Muscle of leg (tissue), 3 donors: ENCODE measurements at regions not wholly inside any gene's neighbourhood (a gene's known extent, or its start where the extent isn't known, plus 50 kb on each side); places are given as distances from the start of the nearest gene placed in this dataset.
"Not testable (repeated sequence)": the region's sequence is repeated elsewhere in the genome, so short reads cannot be mapped to it uniquely, and the experiment has no call there.

ENCODE experiments used
- DNase-seq: peaks from one replicate; pipeline ENCODE4 v3.0.0; 2013
- H3K27ac ChIP-seq: one replicate; pipeline ENCODE4 v1.5.1; 2013; ENCODE audit warnings: mild to moderate bottlenecking, low read length, control low read depth
- H3K27me3 ChIP-seq: one replicate; pipeline ENCODE4 v1.6.1; 2013; ENCODE audit warnings: low read length; ENCODE audit not compliant: control insufficient read depth, insufficient read depth
- H3K36me3 ChIP-seq: one replicate; pipeline ENCODE4 v1.6.1; 2013; ENCODE audit warnings: low read length; ENCODE audit not compliant: control insufficient read depth, insufficient read depth
- H3K4me1 ChIP-seq: one replicate; pipeline ENCODE4 v1.6.1; 2013; ENCODE audit warnings: low read length; ENCODE audit not compliant: control insufficient read depth, insufficient read depth
- H3K4me3 ChIP-seq: one replicate; pipeline ENCODE4 v1.5.1; 2013; ENCODE audit warnings: low read length, control low read depth
- H3K9me3 ChIP-seq: replicated peaks from 2 replicates; pipeline ENCODE4 v1.6.1; 2013; ENCODE audit warnings: low read depth, low read length; ENCODE audit not compliant: control insufficient read depth
- WGBS: methylation state at CpG from one replicate; pipeline ENCODE4 v1.1.5; 2013; ENCODE audit warnings: missing lambda C conversion rate; ENCODE audit not compliant: insufficient coverage; 5-methylcytosine and 5-hydroxymethylcytosine counted together

GRCh38 chr6:144374525-144374924, 89.4 kb downstream of the UTRN start:
- no CpG with 5 or more reads among the region's 12 CpGs for WGBS
- not testable (repeated sequence) for H3K27me3 ChIP-seq, H3K9me3 ChIP-seq, H3K4me3 ChIP-seq, H3K4me1 ChIP-seq, DNase-seq, H3K36me3 ChIP-seq, H3K27ac ChIP-seq

GRCh38 chr6:144377586-144378210, 92.6 kb downstream of the UTRN start:
- Histone ChIP-seq H3K4me1 (no peaks in the 10 kb centered on the region), H3K4me3 (no peak overlapping the region)
- 37% methylated on average over 2 of the region's 2 CpGs for WGBS

GRCh38 chr6:144378437-144378836, 93.3 kb downstream of the UTRN start:
- Histone ChIP-seq H3K9me3 (peaks cover 2% of the 10 kb centered on the region), H3K36me3 (no peaks in the 10 kb centered on the region), H3K4me1 (no peaks in the 10 kb centered on the region), H3K27ac (no peak overlapping the region), H3K27me3 (no peaks in the 10 kb centered on the region), H3K4me3 (no peak overlapping the region)
- DNase-seq: no peak
- 72% methylated on average over 4 of the region's 4 CpGs for WGBS

More at GRCh38 chr6:144377586-144378210, 92.6 kb downstream of the UTRN start:
- no peaks in the 10 kb centered on the region for H3K36me3 ChIP-seq
- peak; percentile 63 for DNase-seq
- H3K27me3 ChIP-seq: no peaks in the 10 kb centered on the region
- H3K9me3 ChIP-seq: peaks cover 2% of the 10 kb centered on the region
- no peak overlapping the region for H3K27ac ChIP-seq

- no peak for DNase-seq
- Histone ChIP-seq H3K4me3 (no peak overlapping the region), H3K27me3 (no peaks in the 10 kb centered on the region), H3K27ac (no peak overlapping the region), H3K36me3 (no peaks in the 10 kb centered on the region), H3K4me1 (no peaks in the 10 kb centered on the region), H3K9me3 (peaks cover 2% of the 10 kb centered on the region)
- 90% methylated on average over 5 of the region's 7 CpGs for WGBS
Measured at GRCh38 chr6:144379356-144379755, 94.2 kb downstream of the UTRN start.

DNA sequence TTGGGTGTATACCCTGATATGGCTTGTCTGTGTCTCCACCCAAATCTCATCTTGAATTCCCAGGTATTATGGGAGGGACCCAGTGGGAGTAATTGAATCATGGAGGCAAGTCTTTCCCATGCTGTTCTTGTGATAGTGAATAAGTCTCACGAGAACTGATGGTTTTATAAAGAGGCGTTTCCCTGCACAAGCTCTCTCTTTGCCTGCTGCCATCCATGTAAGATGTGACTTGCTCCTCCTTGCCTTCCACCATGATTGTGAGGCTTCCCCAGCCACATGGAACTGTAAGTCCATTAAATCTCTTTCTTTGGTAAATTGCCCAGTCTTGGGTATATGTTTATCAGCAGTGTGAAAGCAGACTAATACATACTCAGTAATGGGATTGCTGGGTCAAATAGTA, 96.4 kb downstream of the UTRN start:
- not testable (repeated sequence) for H3K9me3 ChIP-seq, H3K27me3 ChIP-seq, H3K4me3 ChIP-seq, DNase-seq, H3K27ac ChIP-seq, H3K4me1 ChIP-seq, H3K36me3 ChIP-seq
- 100% methylated on average over 1 of the region's 2 CpGs for WGBS

- Histone ChIP-seq H3K36me3 (no peaks in the 10 kb centered on the region), H3K27me3 (no peaks in the 10 kb centered on the region), H3K4me3 (no peak overlapping the region), H3K27ac (no peak overlapping the region), H3K4me1 (no peaks in the 10 kb centered on the region), H3K9me3 (peaks cover 2% of the 10 kb centered on the region)
- 100% methylated on average over 1 of the region's 2 CpGs for WGBS
- DNase-seq: no peak
Measured at GRCh38 chr6:144383336-144383735, 98.2 kb downstream of the UTRN start.

DNA sequence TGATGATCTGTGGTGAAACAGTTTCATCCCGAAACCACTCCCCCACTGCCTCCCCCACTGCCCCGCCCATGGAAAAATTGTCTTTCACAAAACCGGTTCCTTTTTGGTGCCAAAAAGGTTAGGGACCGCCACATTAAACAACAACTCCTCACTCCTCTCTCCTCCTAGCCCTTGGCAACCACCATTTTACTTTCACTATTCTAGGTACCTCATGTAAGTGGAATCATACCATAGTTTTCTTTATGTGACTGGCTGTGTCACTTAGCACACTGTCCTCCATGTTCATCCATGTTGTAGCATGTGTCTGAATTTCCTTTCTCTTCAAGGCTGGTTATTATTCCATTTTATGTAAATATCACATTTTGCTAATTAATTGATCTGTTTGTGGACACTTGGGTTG, 99.3 kb downstream of the UTRN start:
- Histone ChIP-seq H3K27me3 (no peaks in the 10 kb centered on the region), H3K36me3 (no peaks in the 10 kb centered on the region), H3K4me1 (no peaks in the 10 kb centered on the region), H3K27ac (no peak overlapping the region), H3K4me3 (no peak overlapping the region), H3K9me3 (peaks cover 2% of the 10 kb centered on the region)
- DNase-seq: no peak
- 96% methylated on average over 3 of the region's 4 CpGs for WGBS

- H3K9me3 ChIP-seq, H3K36me3 ChIP-seq, DNase-seq, H3K4me3 ChIP-seq, H3K27me3 ChIP-seq, H3K27ac ChIP-seq, H3K4me1 ChIP-seq: not testable (repeated sequence)
- 97% methylated on average over 3 of the region's 7 CpGs for WGBS
Measured at GRCh38 chr6:144389474-144389873, 104.3 kb downstream of the UTRN start.

DNA sequence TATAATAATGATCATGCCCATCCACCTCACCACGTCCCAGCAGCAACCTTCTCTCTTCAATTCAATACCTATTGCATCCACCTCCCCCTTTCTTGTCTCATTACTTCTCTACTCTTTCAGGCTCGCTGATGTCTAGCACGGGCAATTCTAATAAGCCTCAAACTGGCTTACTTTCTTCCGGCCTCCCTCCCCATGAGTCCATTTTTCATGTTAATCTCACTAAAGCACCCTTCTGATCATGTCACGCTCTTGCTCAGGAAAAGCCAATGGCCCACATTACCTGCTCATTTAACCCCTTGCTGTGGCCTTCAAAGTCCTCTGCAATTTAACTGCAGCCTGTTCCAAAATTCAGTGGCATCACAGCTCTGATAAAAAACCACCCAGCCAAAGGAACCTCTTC, 105.1 kb downstream of the UTRN start:
- Histone ChIP-seq H3K9me3 (no peaks in the 10 kb centered on the region), H3K4me3 (no peak overlapping the region), H3K4me1 (no peaks in the 10 kb centered on the region), H3K27me3 (no peaks in the 10 kb centered on the region), H3K36me3 (peaks cover 3% of the 10 kb centered on the region), H3K27ac (no peak overlapping the region)
- 86% methylated on average over 5 of the region's 5 CpGs for WGBS
- no peak for DNase-seq

GRCh38 chr6:144390886-144391285, 105.8 kb downstream of the UTRN start:
- Histone ChIP-seq H3K27ac (no peak overlapping the region), H3K9me3 (no peaks in the 10 kb centered on the region), H3K4me1 (no peaks in the 10 kb centered on the region), H3K27me3 (no peaks in the 10 kb centered on the region), H3K36me3 (peaks cover 3% of the 10 kb centered on the region), H3K4me3 (no peak overlapping the region)
- DNase-seq: no peak

DNA sequence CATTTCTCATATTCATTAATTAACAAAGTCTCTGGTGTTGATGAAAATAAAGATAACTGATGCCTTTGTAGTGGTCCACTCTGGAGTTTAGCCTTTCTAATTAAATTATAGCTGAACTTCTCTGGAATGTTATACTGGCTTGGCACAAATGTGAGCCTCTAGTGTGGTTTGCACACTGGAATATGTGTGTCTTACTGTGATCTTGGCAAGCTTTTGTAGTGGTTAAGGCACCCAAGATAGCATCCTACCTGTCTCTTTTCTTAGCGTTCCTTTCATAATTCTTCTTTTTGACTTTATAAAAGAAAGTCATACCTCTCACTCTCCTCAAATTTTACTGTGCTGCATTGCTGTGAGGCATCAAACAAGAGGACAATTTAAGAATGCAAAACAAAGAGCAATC, 107.4 kb downstream of the UTRN start:
- Histone ChIP-seq H3K27ac (no peak overlapping the region), H3K4me3 (no peak overlapping the region), H3K9me3 (no peaks in the 10 kb centered on the region), H3K36me3 (peaks cover 3% of the 10 kb centered on the region), H3K4me1 (no peaks in the 10 kb centered on the region), H3K27me3 (no peaks in the 10 kb centered on the region)
- WGBS: no CpG with 5 or more reads among the region's 1 CpG
- DNase-seq: no peak
